ENCODE measurements at regions not wholly inside any gene's neighbourhood (a gene's known extent, or its start where the extent isn't known, plus 50 kb on each side); places are given as distances from the start of the nearest gene placed in this dataset.

GRCh38 chr2:41540272-41540998 lies 507.4 kb upstream of the PKDCC start:
- intact Hi-C loops (cut with DNase I; ENCODE audit: low total_unique reads) = no loop called here
- Histone ChIP-seq H3K27me3 (replicated peaks in 1 of 7) (no peaks in the 10 kb centered on the region), H3K4me1 (no peaks in the 10 kb centered on the region), H3K9me3 (peaks cover 0 to 10% (median 5%) of the 10 kb centered on the region in 8 donors), H3K36me3 (no peaks in the 10 kb centered on the region), H3K27ac (no peak overlapping the region), H3K4me3 (no peak overlapping the region)
- DNase-seq = no peak
- 77 to 90% (median 84%) methylated on average over 2 of the region's 2 CpGs for WGBS, 5 donors
- TF ChIP-seq POLR2AphosphoS5 (IDR thresholded peaks at IDR 0.05) (no peak), POLR2A (IDR thresholded peaks at IDR 0.05) (no peak)
- TF ChIP-seq, protein P1, sequence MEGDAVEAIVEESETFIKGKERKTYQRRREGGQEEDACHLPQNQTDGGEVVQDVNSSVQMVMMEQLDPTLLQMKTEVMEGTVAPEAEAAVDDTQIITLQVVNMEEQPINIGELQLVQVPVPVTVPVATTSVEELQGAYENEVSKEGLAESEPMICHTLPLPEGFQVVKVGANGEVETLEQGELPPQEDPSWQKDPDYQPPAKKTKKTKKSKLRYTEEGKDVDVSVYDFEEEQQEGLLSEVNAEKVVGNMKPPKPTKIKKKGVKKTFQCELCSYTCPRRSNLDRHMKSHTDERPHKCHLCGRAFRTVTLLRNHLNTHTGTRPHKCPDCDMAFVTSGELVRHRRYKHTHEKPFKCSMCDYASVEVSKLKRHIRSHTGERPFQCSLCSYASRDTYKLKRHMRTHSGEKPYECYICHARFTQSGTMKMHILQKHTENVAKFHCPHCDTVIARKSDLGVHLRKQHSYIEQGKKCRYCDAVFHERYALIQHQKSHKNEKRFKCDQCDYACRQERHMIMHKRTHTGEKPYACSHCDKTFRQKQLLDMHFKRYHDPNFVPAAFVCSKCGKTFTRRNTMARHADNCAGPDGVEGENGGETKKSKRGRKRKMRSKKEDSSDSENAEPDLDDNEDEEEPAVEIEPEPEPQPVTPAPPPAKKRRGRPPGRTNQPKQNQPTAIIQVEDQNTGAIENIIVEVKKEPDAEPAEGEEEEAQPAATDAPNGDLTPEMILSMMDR (IDR thresholded peaks at IDR 0.05 in 8 of 11, conservative IDR thresholded peaks at IDR 0.05 in 3 of 11) = no peak

- Histone ChIP-seq H3K27me3 (replicated peaks in 1 of 7) (no peaks in the 10 kb centered on the region), H3K36me3 (no peaks in the 10 kb centered on the region), H3K4me1 (no peaks in the 10 kb centered on the region), H3K9me3 (no peaks in the 10 kb centered on the region), H3K27ac (no peak overlapping the region), H3K4me3 (no peak overlapping the region)
- intact Hi-C loops (cut with DNase I; ENCODE audit: low total_unique reads) = no loop called here
- TF ChIP-seq POLR2A (IDR thresholded peaks at IDR 0.05) (no peak), POLR2AphosphoS5 (IDR thresholded peaks at IDR 0.05) (no peak)
- TF ChIP-seq, protein P1 (IDR thresholded peaks at IDR 0.05 in 8 of 11, conservative IDR thresholded peaks at IDR 0.05 in 3 of 11) = no peak
- WGBS, 5 donors = 61 to 93% (median 89%) methylated on average over 2 of the region's 2 CpGs
- no peak for DNase-seq
Measured at GRCh38 chr2:41543726-41544125, 504.1 kb upstream of the PKDCC start.

DNA sequence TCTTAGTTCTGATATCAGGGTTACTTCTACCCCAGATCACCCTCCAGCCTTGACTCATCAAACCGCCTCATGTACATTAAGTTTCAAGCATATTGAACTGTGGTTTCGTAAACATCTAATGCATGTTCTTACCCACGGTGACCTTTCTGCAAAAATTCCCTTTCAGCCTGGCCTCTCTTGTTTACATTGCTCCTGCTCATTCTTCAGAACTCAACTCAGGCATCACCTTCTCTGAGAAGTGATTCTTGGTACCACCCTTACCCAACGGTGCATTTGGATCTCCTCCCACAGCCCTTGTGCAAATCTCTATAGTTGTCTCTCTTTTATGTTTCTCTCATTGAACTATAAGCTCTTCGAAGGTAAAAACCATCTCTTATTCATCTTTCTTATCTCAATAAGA lies 503.1 kb upstream of the PKDCC start:
- no peak for TF ChIP-seq POLR2AphosphoS5 (IDR thresholded peaks at IDR 0.05)
- intact Hi-C loops (cut with DNase I; ENCODE audit: low total_unique reads) = no loop called here
- WGBS, 5 donors = 72 to 87% (median 86%) methylated on average over 4 to 5 of the region's 5 CpGs

DNA sequence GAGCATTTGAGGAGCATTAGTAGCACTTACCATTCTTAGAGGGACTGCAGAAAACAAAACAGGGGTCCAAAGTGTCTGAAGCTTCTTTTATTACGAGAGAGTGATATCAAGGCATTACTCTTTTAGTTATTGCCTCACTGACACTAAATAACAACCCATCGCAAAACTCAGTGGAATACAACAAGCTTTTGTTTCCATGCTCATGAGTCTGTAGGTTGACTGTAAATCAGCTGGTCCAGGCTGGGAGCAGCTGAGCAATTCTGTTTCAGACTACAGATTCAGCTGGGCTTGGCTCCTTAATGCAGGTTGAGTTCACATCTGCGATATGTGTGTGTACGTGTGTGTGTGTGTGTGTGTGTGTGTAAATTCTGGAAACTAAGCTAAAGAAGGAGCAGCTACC lies 501.8 kb upstream of the PKDCC start:
- intact Hi-C loops (cut with DNase I; ENCODE audit: low total_unique reads) = no loop called here
- H3K9me3 ChIP-seq = no peaks in the 10 kb centered on the region
- H3K27me3 ChIP-seq (replicated peaks in 1 of 7) = no peaks in the 10 kb centered on the region
- DNase-seq = no peak
- H3K36me3 ChIP-seq = no peaks in the 10 kb centered on the region
- TF ChIP-seq, protein P1 (IDR thresholded peaks at IDR 0.05 in 8 of 11, conservative IDR thresholded peaks at IDR 0.05 in 3 of 11) = no peak
- TF ChIP-seq POLR2A (IDR thresholded peaks at IDR 0.05) (no peak), POLR2AphosphoS5 (IDR thresholded peaks at IDR 0.05) (no peak)
- H3K4me3 ChIP-seq = no peak overlapping the region
- H3K4me1 ChIP-seq = no peaks in the 10 kb centered on the region
- 58 to 97% (median 87%) methylated on average over 4 of the region's 4 CpGs for WGBS, 5 donors
- no peak overlapping the region for H3K27ac ChIP-seq

More for the DNA sequence above, 503.1 kb upstream of the PKDCC start:
- H3K4me1 ChIP-seq = no peaks in the 10 kb centered on the region
- H3K9me3 ChIP-seq = no peaks in the 10 kb centered on the region
- no peaks in the 10 kb centered on the region for H3K27me3 ChIP-seq (replicated peaks in 1 of 7)
- no peak overlapping the region for H3K4me3 ChIP-seq
- no peak for DNase-seq
- H3K36me3 ChIP-seq = no peaks in the 10 kb centered on the region
- H3K27ac ChIP-seq = no peak overlapping the region
